ACHN (cell line): ENCODE measurements at regions not wholly inside any gene's neighbourhood (a gene's known extent, or its start where the extent isn't known, plus 50 kb on each side); places are given as distances from the start of the nearest gene placed in this dataset.

Experiments
- DNase-seq: peaks from one replicate; pipeline ENCODE4 v3.0.0-alpha.2; 2015
- in situ Hi-C: cut with HindIII; loops from 2 replicates; pipeline ENCODE4 v1.10.0; 2017; ENCODE audit warnings: low sequenced_read_pairs, low pct_ligation_motif_present, low pct_unique_long_range_greater_than_20kb

DNA sequence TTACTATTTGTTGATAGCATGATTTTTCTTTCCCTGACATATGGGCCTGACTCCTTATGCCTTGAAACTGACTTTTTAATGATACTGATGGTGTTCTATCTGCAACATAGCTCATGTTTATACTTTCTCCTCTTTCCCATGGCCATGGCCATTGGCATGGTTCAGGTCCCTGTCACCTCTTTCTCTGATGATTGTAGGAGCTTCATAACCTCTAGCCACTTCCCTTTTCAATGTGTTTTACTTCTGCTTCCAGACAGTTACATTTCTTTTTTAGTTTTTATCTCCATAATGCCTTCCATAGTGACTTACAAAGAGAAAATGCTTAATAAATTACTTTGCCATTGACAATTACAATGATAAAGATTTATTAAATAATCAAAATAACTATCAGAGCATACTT, 177.9 kb upstream of the SETBP1 start:
- DNase-seq = no peak
- in situ Hi-C loops = no loop called here

DNA sequence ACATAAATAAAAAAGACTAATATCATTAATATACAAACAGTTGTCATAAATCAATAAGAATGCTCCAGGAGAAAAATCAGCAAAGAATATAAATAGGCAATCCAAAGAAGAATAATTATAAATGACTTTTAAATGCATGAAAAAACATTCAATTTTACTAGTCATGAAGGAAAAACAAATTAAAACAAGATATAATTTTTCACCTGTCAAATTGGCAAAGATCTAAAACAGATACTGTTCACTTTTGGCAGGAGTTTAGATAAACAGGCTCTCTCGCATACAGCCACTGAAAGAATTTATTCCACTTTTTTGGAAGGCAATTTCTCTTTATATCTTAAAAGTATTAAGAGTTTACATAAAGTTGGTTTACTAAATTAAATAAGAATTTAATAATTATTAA, 176.8 kb upstream of the SETBP1 start:
- in situ Hi-C loops = no loop called here
- no peak for DNase-seq

DNA sequence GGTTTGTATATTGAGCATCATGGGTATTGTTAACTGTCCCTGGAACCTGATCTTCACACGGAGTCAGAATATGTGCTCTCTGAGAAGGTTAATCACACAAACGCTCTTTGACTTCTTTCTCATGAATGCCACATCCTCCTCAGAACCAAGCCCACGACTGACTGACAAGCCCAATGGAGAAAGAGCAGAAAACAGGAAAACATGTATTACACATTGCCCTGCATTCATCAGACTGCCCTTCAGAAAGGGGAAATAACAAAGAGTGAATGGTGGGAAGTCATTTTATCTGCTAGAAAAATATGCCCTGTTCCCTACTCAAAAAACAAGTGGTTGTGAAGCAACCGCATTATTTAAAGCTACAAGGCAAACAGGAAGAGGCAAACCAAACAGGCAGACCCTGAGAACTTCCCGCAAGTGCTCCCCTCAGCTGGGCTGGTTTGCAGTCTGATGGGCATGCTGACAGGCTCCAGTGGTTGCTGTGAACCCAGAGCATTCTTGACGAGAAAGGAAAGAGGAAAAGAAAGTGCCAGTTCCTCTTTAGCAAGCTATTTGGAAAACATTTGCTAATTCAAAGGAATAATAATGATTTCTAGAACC, 172.9 kb upstream of the SETBP1 start:
- in situ Hi-C loops = no loop called here
- no peak for DNase-seq

DNA sequence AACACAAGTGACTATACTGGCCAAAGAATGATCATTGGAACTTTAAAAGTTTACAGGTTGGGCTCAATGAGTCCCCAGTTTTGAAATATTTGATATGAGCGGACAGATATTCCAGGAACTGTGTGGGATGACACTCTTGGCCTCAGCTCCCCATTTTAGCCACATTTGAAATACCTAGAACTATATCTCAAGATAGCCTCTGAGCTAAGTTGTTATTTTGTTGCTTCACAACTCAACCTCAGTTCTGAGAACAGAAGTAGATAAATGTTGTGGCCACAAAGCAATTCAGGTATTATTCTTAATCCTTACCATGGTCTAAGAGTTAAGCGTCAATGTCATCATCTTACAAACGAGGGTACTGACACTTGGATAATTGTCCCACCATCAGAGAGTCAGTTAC, 172.2 kb upstream of the SETBP1 start:
- in situ Hi-C loops = no loop called here
- no peak for DNase-seq

DNA sequence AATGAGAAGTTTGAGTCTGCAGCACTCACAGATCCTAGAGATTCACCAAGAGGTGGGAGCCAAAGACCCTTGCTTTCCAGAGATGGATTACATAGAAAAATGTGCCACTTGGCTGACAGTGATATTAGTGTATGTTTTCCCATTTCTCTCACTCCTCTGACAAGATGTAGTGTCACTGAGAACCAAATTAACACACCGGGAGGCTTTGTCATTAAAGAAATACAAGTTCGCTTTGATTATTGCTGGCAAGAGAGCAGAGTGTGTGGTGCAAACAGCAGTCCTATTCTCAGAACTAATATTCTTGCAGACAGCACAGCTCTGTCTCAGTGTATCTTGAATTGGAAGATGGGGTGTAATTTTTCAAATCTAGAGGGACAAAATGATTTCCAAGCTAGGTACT, 171.6 kb upstream of the SETBP1 start:
- DNase-seq = no peak
- in situ Hi-C loops = no loop called here

DNA sequence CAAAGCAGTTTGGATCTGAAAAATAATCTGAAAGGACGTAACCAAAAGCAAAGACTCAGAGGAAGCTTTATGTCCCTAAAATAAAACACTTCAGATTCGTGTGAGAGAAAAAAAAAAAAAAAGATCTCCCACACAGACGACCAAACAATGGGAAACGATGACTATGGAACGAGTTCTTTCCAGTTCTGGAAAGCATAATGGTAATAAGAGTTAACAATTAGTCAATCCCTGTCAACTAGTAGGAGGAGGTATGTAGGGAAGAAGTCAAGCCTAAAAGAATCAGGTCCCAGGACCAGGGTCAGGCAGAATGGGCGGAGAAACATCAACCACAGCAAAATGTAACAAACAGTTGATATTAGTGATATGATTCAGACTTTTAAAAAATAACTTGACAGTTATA, 170.3 kb upstream of the SETBP1 start:
- in situ Hi-C loops = no loop called here
- DNase-seq = no peak

DNA sequence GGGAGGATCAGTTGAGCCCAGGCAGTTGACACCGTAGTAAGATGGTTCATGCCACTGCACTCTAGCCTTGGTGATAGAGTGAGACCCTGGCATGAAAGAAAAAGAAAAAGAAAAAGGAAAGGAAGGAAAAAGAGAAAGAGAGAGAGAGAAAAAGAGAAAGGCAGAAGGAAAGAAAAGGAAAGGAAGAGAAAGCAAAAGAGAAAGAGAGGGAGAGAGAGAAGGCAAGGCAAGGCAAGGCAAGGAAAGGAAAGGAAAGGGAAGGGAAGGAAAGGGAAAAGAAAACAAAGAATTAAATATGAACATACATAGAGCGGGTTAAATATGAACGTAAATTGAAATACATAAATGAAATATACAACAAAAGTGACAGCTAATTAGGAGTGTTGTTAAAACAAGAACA, 167.5 kb upstream of the SETBP1 start:
- in situ Hi-C loops = no loop called here
- no peak for DNase-seq

DNA sequence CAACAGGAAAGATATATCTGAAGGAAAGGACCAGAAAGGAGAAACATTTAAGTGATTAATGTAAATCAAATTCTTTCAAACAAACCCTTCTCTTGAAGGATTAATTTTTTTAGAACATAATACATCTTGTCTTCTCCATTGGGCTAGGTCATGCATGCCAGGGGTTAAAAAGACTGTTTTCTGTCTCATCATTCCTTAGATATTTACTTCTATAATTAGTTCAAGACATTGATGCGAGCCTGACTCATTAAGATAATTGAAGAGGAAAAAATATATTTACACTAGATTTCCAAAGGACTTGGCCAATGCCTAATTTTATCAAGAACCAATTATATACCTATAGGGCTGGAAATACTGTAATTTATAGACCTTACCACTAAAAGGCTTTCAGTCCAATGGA, 166.6 kb upstream of the SETBP1 start:
- in situ Hi-C loops = no loop called here

DNA sequence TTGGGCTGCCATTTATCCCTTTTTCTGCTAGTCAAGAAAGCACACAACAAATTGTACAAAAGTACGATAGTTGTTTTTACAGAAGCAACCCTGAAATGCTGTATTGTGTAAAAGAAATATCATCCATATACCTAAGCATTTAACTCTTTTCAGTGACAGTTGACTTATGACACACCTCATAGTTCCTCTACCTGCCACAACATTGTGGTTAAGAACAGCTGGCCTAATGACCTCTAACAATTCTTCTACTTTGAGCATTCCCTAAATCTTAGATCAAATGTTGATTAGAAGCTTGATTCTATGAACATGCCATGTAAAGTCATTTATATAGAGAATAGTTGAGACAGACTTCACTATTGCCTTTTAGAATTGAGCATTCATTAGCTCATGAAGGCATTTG, 165.9 kb upstream of the SETBP1 start:
- in situ Hi-C loops = no loop called here
- DNase-seq = no peak

More for the DNA sequence above, 166.6 kb upstream of the SETBP1 start:
- DNase-seq = no peak

DNA sequence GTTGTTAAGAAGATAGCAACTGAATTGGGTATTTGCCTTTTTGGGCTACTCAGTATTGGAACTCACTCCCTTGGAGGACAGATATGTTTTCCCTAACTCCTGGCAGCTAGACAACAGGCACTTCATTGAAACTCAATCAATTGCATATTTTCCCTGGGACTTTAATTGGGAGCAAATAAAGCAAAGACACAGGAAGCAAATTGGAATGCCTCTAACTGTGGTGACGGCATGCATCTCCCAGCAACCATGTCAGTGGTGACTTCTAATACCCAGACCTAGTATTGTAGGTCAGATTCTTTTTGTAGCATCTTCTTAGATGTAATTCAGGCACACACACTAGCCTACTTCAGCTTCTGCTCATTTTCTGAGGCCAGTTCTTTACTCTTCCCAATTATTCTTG, 164.2 kb upstream of the SETBP1 start:
- DNase-seq = no peak
- in situ Hi-C loops = no loop called here

DNA sequence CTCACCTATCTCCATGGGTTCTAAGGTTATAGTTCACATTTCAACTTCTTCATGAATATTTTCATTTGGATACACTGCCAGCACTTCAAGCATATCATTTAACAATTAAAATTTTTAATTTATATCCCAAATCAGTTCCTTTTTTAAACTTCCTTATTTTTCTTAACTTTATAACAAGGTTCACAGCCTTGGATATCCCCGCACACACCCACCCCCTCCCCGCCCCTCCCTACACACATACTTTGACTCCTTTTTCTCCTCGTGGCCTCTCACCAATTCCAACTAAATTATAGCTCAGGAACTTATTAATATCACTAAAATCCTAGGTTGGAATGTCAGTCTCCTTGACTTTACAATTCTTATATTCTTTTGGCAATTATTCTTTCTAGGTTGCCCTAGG, 163.6 kb upstream of the SETBP1 start:
- in situ Hi-C loops = no loop called here
- no peak for DNase-seq

DNA sequence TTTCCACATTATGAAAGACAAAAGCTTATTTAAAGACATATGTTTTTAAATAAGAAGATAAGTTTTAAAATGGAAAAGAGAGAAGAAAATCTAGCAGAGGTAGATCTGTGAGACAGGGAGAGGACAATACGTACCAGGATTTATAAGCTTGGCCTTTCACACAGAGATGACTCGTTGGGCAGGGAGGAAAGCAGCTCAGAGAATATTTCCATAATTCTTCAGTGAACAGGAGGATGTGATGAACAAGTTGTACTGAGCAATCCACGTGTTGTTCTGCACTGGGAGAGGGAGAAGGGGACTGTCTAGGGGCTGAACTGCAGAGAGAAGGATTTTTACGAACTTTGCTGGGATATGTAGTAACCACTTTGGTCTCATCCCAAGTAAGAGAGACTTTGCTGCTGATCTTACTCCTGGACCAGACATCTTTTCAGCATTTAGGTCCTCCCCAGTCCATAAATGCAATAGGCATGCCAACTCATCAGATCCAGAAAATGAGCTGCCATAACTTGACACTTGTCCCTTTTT, 162.5 kb upstream of the SETBP1 start:
- in situ Hi-C loops = no loop called here

DNA sequence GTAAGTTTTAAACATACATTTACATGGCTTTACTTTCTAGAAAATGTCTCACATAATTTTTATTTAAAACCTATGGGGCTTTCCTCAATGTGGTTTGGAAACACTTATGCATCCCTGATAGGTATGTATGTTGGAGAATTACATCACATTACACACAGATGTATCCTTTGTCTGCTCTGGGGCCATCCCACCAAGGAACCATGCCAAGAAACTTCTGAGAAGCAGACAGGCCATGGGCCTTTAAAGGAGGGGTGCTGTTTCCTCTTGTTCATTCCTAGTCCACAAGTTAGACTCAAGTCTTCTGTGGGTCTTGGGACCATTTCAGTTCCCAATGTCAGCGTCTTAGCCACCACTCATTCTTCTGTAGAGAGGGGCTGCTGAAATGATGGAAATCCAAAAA, 162.0 kb upstream of the SETBP1 start:
- DNase-seq = no peak
- in situ Hi-C loops = no loop called here

More for the DNA sequence above, 162.5 kb upstream of the SETBP1 start:
- DNase-seq = no peak

DNA sequence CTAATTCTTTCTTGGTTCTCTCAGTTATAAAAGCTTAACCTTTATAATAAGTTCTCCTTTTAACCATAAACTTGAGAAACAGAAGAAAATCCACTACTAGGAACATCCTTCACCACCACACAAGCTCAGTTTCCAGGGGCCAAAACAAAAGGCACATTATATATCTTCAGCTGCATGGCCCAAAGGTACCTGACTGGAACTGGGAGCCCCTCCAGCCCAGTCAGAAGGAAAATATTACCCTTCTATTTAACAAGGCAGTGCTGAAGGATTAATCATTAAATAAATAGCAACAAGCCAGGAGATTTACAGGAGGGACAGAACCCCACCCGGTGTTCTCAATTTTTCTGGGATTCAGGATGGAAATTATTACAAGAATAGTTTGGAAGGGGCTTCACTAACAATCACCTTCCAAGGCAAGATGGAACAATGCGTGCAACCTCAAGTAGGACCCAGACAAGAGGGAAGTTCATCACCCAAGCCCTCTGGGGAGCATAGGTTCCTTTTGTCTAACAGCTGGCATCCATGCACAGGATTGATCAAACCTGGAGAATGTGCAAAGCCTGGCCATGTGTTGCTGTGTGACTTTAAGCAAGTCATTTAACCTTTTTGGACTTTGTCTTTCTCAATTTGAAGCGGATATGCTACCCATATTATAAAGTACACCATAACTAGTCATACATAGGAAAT, 159.6 kb upstream of the SETBP1 start:
- in situ Hi-C loops = no loop called here
- DNase-seq = no peak

DNA sequence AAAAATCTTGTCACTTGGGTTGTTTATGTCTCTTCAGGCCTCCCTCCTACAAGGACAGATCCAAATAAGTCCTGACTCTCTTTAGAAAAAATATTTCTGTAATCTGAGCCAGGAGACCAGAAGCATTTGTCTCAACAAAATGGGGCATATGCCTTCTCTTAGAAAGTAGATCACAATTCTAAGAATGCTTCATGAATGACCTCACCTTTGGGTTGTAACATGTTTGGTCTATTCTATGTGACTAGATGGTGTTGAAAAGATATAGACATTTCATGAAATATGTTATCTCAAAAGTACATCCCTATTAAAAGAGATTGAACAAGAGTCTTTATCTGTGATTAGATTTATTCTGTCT, 159.0 kb upstream of the SETBP1 start:
- in situ Hi-C loops = no loop called here
- no peak for DNase-seq

DNA sequence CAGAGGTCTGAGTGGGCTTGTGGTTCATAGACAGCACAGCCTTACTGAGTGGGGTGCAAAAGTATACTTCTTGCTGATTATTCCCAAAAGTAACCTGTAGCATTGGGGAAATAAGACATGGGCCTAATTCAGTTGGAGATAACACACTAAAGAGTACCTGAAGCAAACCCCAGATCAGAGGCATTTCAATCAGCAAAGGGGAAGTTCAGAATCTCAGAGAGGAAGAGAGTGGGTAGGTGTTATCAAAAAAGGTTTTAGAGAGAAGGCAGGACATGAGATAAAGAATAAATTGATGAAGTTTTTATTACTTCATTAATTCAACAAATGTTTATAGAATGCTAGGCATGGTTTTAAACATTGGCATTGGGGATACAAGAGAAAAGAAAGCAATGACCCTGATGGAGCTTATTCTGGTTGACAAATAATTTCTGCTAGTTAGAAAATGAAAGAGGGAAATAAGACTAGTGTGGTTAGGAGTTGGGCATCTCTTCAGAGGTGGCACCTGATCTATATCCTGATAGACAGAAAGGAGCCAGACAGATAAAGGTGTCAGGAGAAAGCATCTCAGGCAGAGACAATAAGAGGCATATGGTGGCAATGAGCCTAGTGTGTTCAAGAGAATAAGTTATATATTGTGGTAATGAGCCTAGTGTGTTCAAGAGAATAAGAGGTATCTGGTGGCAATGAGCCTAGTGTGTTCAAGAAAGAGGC, 153.8 kb upstream of the SETBP1 start:
- in situ Hi-C loops = no loop called here
- no peak for DNase-seq

DNA sequence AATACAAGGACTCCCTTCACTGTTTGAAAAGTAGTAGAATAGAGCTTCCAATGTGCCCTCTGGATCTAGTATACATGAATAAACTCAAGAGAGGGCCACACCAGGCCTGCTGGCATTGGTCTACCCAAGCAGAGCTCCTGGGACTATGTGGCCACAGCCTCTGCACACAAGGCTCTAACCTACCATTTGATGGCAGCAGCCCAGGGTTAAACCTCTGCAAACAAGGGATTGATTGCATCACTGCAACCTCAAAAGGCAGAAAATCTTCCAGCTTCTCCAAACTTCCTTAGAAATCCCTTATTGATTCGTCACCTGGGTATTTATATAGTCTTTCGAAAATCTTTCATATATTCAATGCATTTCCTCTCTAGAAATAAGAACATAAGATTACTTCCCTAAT, 147.6 kb upstream of the SETBP1 start:
- in situ Hi-C loops = no loop called here
- DNase-seq = no peak

DNA sequence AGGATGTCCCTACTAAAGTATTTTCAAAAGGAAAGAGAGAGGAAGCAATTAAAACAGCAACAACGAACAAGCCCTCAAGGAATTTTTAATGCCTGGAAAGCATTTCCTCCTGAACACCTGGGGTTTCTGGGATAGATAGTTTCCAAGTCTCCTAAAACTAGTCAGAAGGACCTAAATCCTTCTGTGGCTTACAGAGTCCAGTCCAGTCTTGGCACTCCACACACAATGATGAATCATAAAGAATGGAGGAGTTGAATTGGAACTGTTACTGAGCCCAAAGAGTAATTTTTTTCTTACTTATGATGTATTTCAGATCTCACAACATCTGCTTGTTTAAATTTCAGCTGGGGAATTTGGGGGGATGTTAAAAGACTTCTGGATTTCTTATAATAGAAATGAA, 144.6 kb upstream of the SETBP1 start:
- in situ Hi-C loops = no loop called here
- DNase-seq = peak; percentile 33

DNA sequence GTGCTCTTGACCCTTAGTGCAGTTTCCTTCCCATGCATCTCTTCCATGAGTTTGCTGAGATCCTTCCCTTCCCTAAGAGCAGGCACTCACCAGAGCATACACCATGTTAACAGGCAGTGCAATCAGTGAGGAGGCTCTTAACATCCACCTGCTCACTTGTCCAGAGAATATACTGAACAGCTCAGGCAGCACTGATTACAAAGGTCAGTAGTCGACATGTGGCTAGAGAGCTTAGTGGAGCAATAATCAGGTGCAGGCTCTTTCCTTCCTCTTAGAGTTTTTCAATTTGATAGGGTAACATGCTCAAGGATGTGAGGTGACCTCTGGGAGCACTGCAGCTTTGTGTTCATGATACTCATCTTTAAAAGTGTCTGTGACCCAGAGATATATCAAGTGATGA, 144.1 kb upstream of the SETBP1 start:
- no peak for DNase-seq
- in situ Hi-C loops = no loop called here

DNA sequence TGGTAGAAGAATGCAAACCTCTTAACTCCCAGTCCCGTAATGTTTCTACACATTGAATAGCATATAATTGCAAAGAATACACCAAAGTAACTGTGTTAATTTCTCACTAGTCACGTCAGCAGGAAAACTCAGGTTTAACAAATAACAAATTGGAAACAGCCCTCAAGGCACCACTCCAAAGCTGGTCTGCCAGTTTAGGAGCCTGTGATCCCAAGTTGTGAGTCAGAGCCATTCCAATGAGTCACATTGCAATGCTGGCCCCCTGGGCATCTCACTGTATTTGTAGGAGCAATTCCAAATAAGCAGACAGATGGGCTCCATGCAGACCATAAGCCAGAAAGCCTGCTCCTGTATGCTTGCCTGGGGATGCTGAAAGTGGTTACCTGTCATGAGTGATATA, 143.2 kb upstream of the SETBP1 start:
- DNase-seq = peak; percentile 81
- in situ Hi-C loops = no loop called here
